ENCODE measurements at regions not wholly inside any gene's neighbourhood (a gene's known extent, or its start where the extent isn't known, plus 50 kb on each side); places are given as distances from the start of the nearest gene placed in this dataset.

DNA sequence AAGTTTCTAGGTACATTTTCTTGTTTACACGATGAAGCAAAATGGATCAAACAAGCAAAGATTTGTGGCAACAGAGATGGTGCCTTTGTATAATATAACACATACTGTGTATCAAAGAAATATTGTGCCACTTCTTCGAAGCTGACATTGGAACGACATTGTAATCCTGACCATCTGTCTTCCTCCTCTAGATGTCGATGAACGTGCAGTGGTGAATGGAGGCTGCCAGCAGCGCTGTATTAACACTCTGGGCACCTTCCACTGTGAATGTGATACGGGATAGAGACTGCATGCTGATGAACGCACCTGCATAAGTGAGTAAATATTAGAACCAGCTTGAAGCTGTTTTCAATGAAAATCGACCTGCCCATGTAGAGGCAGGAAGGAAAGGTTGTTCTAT is 613.3 kb upstream of the GOLIM4 start:
- Histone ChIP-seq H3K4me2 (ENCODE audit: control insufficient read depth, extremely low read depth, insufficient read depth, low read depth, low read length) (no peak overlapping the region), H3K27ac (ENCODE audit: control insufficient read depth, insufficient read depth, low read length) (no peak overlapping the region), H3K79me2 (ENCODE audit: control insufficient read depth, insufficient read depth, low read length) (no peaks in the 10 kb centered on the region), H3K9me3 (ENCODE audit: control insufficient read depth, low read depth, low read length) (no peaks in the 10 kb centered on the region), H2AFZ (ENCODE audit: control insufficient read depth, low read length) (no peak overlapping the region), H3K27me3 (ENCODE audit: control insufficient read depth, extremely low read depth, insufficient read depth, low read length) (no peaks in the 10 kb centered on the region), H3K4me1 (ENCODE audit: control insufficient read depth, extremely low read depth, insufficient read depth, low read length) (no peaks in the 10 kb centered on the region), H3K36me3 (ENCODE audit: control insufficient read depth in 2 of 2, extremely low read depth in 1 of 2, insufficient read depth in 2 of 2, low read length in 2 of 2) (no peaks in the 10 kb centered on the region), H4K20me1 (ENCODE audit: control insufficient read depth, extremely low read depth, insufficient read depth, low read length) (no peaks in the 10 kb centered on the region), H3K9me1 (ENCODE audit: control insufficient read depth, extremely low read depth, insufficient read depth, low read length) (no peaks in the 10 kb centered on the region), H3K9ac (ENCODE audit: control insufficient read depth, extremely low read depth, insufficient read depth, low read length) (no peak overlapping the region), H3K4me3 (ENCODE audit: control insufficient read depth in 2 of 3, extremely low read depth in 1 of 3, insufficient read depth in 2 of 3, low read depth in 1 of 3, low read length in 3 of 3) (no peak overlapping the region)
- dilution Hi-C loops (cut with MboI; ENCODE audit: extremely low pct_ligation_motif_present, low sequenced_read_pairs), result no loop called here
- TF ChIP-seq, protein P1, sequence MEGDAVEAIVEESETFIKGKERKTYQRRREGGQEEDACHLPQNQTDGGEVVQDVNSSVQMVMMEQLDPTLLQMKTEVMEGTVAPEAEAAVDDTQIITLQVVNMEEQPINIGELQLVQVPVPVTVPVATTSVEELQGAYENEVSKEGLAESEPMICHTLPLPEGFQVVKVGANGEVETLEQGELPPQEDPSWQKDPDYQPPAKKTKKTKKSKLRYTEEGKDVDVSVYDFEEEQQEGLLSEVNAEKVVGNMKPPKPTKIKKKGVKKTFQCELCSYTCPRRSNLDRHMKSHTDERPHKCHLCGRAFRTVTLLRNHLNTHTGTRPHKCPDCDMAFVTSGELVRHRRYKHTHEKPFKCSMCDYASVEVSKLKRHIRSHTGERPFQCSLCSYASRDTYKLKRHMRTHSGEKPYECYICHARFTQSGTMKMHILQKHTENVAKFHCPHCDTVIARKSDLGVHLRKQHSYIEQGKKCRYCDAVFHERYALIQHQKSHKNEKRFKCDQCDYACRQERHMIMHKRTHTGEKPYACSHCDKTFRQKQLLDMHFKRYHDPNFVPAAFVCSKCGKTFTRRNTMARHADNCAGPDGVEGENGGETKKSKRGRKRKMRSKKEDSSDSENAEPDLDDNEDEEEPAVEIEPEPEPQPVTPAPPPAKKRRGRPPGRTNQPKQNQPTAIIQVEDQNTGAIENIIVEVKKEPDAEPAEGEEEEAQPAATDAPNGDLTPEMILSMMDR (optimal IDR thresholded peaks at IDR 0.05 in 1 of 3, IDR thresholded peaks at IDR 0.05 in 1 of 3, conservative IDR thresholded peaks at IDR 0.05 in 1 of 3; ENCODE audit: extremely low read depth in 1 of 3, insufficient read depth in 2 of 3, low read length in 3 of 3), result no peak
- no peak for DNase-seq (ENCODE audit: low read depth, low spot score)
- no peak for FAIRE-seq

DNA sequence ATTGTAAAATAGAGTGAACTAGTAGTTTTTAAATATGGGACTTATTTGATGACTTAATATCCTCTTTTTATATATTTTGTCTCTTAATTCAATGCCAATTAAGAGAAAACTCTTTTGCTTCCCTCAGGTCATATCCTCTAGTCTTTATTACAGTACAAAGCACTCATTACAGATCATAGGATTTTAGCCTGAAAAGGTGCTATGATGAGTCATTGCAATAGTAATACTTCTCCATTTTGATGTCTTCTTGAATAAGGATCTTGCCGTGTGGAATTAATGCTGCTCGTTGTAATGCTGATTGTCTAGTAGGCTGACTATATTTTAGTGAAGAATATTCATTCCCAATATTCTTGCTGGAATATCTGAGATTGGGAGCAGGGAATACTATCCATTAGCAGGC is 612.2 kb upstream of the GOLIM4 start:
- H3K27me3 ChIP-seq (ENCODE audit: control insufficient read depth, extremely low read depth, insufficient read depth, low read length), result no peaks in the 10 kb centered on the region
- TF ChIP-seq, protein P1 (optimal IDR thresholded peaks at IDR 0.05 in 1 of 3, IDR thresholded peaks at IDR 0.05 in 1 of 3, conservative IDR thresholded peaks at IDR 0.05 in 1 of 3; ENCODE audit: extremely low read depth in 1 of 3, insufficient read depth in 2 of 3, low read length in 3 of 3), result no peak
- no peak for TF ChIP-seq EZH2 (IDR thresholded peaks at IDR 0.05; ENCODE audit: low read length)
- dilution Hi-C loops (cut with MboI; ENCODE audit: extremely low pct_ligation_motif_present, low sequenced_read_pairs), result no loop called here
- no peaks in the 10 kb centered on the region for H4K20me1 ChIP-seq (ENCODE audit: control insufficient read depth, extremely low read depth, insufficient read depth, low read length)
- no peak for DNase-seq (ENCODE audit: low read depth, low spot score)
- H3K4me1 ChIP-seq (ENCODE audit: control insufficient read depth, extremely low read depth, insufficient read depth, low read length), result no peaks in the 10 kb centered on the region
- no peak overlapping the region for H2AFZ ChIP-seq (ENCODE audit: control insufficient read depth, low read length)
- no peak overlapping the region for H3K27ac ChIP-seq (ENCODE audit: control insufficient read depth, insufficient read depth, low read length)
- no peaks in the 10 kb centered on the region for H3K9me3 ChIP-seq (ENCODE audit: control insufficient read depth, low read depth, low read length)
- no peaks in the 10 kb centered on the region for H3K79me2 ChIP-seq (ENCODE audit: control insufficient read depth, insufficient read depth, low read length)
- H3K4me3 ChIP-seq (ENCODE audit: control insufficient read depth in 2 of 3, extremely low read depth in 1 of 3, insufficient read depth in 2 of 3, low read depth in 1 of 3, low read length in 3 of 3), result no peak overlapping the region
- no peak overlapping the region for H3K9ac ChIP-seq (ENCODE audit: control insufficient read depth, extremely low read depth, insufficient read depth, low read length)
- no peaks in the 10 kb centered on the region for H3K9me1 ChIP-seq (ENCODE audit: control insufficient read depth, extremely low read depth, insufficient read depth, low read length)
- no peak overlapping the region for H3K4me2 ChIP-seq (ENCODE audit: control insufficient read depth, extremely low read depth, insufficient read depth, low read depth, low read length)
- FAIRE-seq, result no peak
- no peaks in the 10 kb centered on the region for H3K36me3 ChIP-seq (ENCODE audit: control insufficient read depth in 2 of 2, extremely low read depth in 1 of 2, insufficient read depth in 2 of 2, low read length in 2 of 2)

Measured in keratinocyte (primary cell).